DLD1 (cell line): ENCODE measurements at regions not wholly inside any gene's neighbourhood (a gene's known extent, or its start where the extent isn't known, plus 50 kb on each side); places are given as distances from the start of the nearest gene placed in this dataset.
"Not testable (repeated sequence)": the region's sequence is repeated elsewhere in the genome, so short reads cannot be mapped to it uniquely, and the experiment has no call there.

Experiments used
- in situ Hi-C: cut with HindIII; loops from 2 replicates; pipeline ENCODE4 v1.10.0; 2017; ENCODE audit warnings: low sequenced_read_pairs

DNA sequence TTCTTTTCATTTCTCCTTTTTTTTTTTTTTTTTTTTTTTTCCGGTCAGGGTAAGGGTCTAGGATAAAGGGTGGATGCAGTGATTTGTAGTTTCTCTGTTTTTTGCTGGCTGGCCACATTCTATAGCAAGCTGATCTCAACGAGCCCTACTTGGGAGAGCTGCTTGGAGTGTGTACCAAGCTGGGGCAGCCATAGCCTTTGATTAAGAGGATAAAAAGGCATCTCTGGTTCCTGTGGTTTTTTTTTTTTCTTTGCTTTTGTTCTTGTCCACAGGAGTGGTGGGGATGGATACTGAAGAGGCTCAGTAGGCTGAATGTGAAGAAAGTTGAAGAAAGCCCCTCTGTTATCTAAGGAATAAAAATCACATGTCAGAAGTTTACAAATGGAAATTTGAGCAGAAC, 955.3 kb upstream of the WWC1 start:
- in situ Hi-C loops, result no loop called here

GRCh38 chr5:167339205-167339604, 952.2 kb upstream of the WWC1 start:
- in situ Hi-C loops, result no loop called here

DNA sequence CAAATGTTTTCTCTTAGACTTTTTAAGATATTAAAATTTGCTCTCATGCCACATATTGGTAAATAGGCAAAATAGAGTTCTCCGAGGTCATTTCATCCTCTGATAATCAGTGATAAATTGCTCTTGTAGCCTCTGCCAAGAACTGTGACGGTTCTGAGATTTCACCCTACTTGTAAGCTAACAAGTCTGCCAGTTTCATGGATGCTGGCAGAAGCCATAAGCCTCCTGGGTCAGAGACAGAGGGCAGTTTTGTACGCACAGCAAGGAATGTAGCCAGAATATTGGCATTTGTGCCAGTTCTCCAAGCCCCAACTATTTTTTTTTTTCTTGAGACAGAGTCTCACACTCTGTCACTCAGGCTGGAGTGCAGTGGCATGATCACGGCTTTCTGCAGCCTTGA, 945.0 kb upstream of the WWC1 start:
- in situ Hi-C loops, result no loop called here

DNA sequence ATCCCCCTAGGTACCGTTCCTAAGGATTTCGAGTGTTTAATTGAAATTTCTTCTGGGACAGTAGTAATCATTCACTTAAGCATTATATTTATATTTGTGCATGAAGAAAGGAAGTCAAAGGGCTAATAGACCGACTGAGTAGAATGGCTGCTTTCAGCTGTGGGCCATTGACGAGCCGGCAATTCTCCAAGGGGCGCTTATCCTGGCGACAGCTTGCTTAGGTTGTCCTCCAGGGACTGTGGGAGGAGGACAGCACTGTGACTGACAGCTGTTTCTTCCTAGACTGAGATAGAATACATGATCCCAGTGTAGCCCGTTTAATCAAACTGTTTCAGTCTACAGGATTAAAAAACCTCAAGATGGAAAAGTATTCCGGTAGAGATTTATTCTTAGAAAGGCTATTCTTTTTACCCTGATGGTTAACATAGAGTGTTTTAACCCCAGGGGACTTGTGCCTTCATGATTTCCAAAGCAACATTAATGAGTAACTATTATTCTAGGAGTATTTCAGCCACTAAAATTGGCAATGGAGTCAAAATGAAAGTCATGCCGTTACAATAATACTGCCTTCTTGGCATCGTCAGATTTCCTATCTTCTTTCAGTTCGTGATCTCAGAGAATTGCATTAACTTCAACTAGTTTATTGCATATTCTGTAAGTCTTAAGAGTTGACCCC, 943.1 kb upstream of the WWC1 start:
- in situ Hi-C loops, result no loop called here

DNA sequence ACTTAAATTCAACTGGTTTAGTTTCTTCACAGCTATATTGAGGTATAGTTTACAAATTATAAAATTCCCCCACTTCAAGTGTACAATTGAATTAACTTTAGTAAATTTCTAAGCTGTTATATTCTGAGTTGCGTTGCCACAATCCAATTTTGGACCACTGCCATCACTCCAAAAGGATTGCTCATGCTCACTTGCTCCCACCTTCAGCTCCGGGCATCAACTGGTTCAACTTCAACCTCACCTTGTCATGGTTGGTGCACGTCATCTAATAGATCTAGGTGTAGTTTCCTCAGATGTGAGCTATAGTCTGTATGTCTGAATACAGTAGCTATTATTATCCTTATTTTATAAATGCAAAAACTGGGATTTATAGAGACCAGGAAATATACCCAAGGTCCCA, 942.5 kb upstream of the WWC1 start:
- in situ Hi-C loops, result no loop called here

- in situ Hi-C loops, result no loop called here
These were observed 940.1 kb upstream of the WWC1 start for GRCh38 chr5:167351316-167351715.

DNA sequence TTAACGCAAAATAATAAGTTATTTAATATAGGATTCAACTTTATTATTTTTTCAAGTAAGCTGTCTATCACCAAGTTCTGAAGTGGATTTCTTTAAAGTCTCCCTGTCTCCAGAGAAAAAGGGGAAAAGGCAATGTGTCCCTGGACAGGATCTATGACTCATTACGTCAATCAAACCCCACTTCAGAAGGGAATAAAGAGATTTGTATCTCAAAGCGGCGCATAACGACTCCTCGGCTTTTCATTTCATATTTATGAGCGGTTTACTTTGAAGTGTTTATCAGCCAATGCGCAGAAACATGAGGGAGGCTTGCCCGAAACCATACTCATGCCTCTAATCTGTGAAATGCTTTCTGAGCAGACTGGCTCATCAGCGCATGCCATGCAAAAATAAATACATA, 938.6 kb upstream of the WWC1 start:
- in situ Hi-C loops, result no loop called here

DNA sequence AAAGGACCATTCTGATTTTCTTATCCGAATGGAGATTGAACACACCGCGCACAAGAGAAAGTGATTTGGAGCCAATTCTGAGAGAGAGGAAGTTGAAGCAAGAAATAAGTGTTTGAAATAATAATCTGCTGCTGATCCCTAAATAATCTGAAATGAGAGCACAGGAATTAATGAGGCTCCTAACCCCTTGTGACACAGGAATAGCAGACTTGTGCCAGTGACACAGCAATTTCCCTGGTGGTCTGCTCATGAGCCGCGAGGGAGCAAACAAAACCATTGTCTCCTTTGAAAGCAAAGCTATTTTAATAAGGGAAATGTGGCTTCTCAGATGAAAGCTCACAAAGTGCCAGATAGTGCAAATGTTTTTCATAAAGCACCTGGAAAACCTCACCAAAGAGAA, 936.1 kb upstream of the WWC1 start:
- in situ Hi-C loops, result no loop called here

- in situ Hi-C loops, result no loop called here
These were observed 935.1 kb upstream of the WWC1 start for GRCh38 chr5:167356374-167356773.

GRCh38 chr5:167358868-167359492, 932.5 kb upstream of the WWC1 start:
- in situ Hi-C loops, result no loop called here

DNA sequence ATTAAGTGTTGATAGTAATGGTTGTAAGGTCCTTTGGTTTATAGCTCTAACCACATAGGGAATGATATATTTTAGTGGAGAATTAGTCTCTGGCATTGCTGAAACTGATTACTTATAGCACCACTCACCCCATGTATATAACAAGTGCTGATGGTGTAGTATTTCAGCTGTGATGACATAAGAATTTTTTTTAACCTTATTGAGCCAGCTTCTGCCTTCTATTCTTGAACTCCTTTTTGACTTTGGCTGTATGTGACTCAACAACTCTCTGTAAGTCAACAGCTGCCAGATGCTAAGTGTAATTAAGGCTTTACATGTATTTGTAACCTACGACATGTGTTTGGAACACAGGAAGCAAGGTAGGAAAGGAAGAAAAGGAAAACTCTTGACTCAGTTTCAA, 929.6 kb upstream of the WWC1 start:
- in situ Hi-C loops, result no loop called here

GRCh38 chr5:167363065-167363464, 928.4 kb upstream of the WWC1 start:
- in situ Hi-C loops, result no loop called here

DNA sequence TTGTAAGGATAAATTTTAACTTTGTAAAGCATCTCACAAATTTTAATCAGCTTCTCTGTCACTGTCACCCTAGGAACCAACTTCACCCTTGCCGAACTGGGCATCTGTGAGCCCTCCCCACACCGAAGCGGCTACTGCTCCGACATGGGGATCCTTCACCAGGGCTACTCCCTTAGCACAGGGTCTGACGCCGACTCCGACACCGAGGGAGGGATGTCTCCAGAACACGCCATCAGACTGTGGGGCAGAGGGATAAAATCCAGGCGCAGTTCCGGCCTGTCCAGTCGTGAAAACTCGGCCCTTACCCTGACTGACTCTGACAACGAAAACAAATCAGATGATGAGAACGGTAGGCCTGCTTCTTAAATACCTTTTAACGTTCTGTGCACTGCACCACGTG, 916.3 kb upstream of the WWC1 start:
- in situ Hi-C loops, result no loop called here

DNA sequence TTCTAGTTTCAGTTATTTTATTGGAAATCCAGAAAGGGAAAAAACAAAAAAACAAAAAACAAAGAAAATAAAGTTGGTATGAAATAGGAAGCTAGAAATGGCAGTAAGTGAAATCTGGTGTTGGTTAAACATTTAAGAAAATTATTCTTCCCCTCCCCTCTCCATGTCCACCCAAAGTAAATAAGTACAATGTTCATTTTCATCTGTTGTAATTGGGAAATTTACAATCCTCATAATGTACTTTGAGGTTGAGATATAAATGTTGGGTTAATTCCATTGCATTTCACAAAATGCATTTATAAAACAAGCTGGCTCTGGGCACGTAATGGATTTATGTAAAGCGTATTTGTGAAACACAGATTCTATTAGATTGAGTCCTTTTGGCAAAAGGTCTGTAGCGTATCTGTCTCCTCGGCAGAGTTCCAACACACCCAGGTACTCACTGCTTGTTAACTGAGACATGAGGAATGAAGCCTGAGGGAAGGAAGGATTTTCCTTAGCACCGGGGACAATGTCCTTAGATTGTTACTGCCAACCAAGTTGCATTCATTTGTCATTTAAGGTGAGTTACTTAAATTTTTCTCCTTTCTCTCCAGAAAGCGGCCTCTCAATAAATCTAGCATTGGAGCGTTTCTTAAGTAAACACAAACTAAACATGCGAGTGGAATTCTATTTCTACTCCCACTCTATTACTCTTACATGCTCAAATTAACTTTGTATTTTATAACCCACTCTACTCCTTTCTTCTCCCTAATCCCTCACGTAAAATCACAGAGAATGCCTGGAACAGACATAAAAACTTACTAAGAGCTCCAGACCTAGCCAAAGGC, 912.3 kb upstream of the WWC1 start:
- in situ Hi-C loops, result no loop called here

DNA sequence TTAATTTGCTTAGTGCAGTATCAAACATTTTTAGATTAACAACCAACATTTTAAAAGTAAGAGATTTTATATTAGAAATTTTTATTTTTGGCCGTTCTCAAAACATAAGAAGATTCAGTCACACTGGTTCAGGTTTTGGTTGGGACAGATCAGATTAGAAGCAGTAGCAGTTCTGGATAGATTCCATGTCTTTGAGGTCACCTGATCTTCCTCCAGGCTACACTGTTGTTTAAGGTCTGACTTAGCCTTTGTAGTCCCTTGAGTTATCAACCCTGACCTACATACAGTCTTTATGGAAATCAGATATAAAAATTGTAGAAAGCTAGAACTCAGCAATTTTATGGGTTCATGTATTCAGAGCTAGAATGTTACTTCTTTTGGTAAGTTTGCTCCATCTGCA, 910.0 kb upstream of the WWC1 start:
- in situ Hi-C loops, result no loop called here

DNA sequence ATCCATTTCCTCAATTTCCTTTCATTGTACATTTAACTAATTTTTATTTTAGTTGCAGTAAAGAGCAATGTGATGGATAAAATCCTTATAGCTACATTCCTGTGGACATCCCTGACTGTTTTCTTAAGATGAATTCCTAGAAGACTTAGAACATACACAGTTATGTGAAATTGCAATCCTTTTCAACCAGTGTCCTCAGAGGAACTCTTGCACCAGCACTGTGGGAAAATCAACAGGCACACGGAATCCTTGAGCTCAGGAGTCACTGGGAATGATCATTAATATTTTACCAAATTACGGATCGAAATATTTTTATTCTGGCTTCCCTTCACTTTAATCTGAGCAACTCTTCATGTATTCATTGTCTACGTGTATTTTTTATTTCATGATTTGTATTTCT, 901.9 kb upstream of the WWC1 start:
- in situ Hi-C loops, result no loop called here

- in situ Hi-C loops, result not testable (repeated sequence)
These were observed 900.2 kb upstream of the WWC1 start for GRCh38 chr5:167391286-167391685.

- in situ Hi-C loops, result no loop called here
These were observed 899.2 kb upstream of the WWC1 start for GRCh38 chr5:167392240-167392639.

GRCh38 chr5:167393358-167393757, 898.1 kb upstream of the WWC1 start:
- in situ Hi-C loops, result no loop called here

DNA sequence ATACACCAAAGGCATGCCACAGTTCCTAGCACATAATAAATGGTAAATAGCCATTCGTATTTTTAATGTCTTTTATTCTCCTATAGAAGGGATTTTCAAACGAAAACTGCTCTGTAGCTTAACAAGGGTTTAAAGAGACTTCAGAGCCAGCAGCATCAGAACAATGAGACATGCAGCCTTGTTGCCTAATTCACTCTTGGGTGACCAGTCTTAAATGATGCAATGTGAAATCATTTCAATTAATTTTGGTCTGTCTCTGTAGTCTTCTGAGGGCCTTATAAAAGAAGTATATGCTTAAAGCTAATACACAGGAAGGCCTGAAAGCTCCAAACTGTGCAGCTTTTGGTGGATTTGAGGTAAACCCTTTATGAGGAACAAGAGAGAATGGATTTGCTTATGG, 888.8 kb upstream of the WWC1 start:
- in situ Hi-C loops, result no loop called here

DNA sequence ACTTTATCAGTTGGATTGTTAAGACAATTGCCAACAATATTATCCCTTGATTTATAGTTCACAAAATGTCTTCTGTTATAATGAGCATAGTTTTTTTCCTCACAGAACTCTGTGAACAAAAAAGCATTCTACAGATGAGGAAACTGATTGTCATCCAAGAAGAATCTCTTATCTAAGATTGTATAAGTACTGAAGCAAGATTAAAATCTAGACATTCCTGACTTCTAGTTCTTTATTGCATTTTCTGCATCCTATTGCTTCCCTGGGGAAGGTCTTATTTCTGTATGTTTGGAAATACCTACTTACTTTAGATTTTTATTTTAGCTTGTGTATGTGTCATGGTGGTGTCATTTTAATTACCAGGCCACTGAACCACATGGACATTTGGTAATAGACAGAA, 884.9 kb upstream of the WWC1 start:
- in situ Hi-C loops, result no loop called here

GRCh38 chr5:167412556-167412955, 878.9 kb upstream of the WWC1 start:
- in situ Hi-C loops, result no loop called here
